AG04449 (cell line): ENCODE measurements at regions not wholly inside any gene's neighbourhood (a gene's known extent, or its start where the extent isn't known, plus 50 kb on each side); places are given as distances from the start of the nearest gene placed in this dataset.

Source experiments
- CTCF ChIA-PET: fragments of 350-600 bp; formaldehyde crosslinking; extraction: SDS; loops from one replicate; lab custom pipeline; 2021; ENCODE audit warnings: antibody characterized with exemption; lab: Yijun Ruan, JAX
- POLR2A ChIA-PET: fragments of 400-600, 350-600 bp; formaldehyde crosslinking; extraction: SDS; loops from one replicate; lab custom pipeline; 2020; ENCODE audit warnings: antibody characterized with exemption, inconsistent platforms; lab: Yijun Ruan, JAX
- DNase-seq: peaks from one replicate; pipeline ENCODE4 v3.0.0-alpha.2; 2010; ENCODE audit warnings: low read depth, low spot score
- H3K4me3 ChIP-seq: 2 replicates; pipeline ENCODE4 v1.5.1; 2011; ENCODE audit warnings: low read depth, mild to moderate bottlenecking, control low read depth, low read length
- CTCF ChIP-seq: IDR thresholded peaks from one replicate; pipeline ENCODE4 v1.5.1; 2011; ENCODE audit warnings: mild to moderate bottlenecking, moderate library complexity, low read length, control low read depth, inconsistent platforms; ENCODE audit not compliant: insufficient read depth; ENCODE audit errors: missing control alignments

GRCh38 chr16:77531752-77532151 is 96.9 kb upstream of the ADAMTS18 start:
- H3K4me3 ChIP-seq = no peak overlapping the region
- DNase-seq = peak; percentile 1
- no peak for TF ChIP-seq CTCF
- ChIA-PET POLR2A (no interaction called here), CTCF (no interaction called here)

- no peak overlapping the region for H3K4me3 ChIP-seq
- TF ChIP-seq CTCF = no peak
- DNase-seq = no peak
- POLR2A ChIA-PET = no interaction called here
- CTCF ChIA-PET = interaction anchor here (1.0 kb wide), 1 partner anchor 47 kb away, joined by 3 read pairs; no protein-coding TSS in a partner anchor
Observed at GRCh38 chr16:77536809-77537208, 102.0 kb upstream of the ADAMTS18 start.

DNA sequence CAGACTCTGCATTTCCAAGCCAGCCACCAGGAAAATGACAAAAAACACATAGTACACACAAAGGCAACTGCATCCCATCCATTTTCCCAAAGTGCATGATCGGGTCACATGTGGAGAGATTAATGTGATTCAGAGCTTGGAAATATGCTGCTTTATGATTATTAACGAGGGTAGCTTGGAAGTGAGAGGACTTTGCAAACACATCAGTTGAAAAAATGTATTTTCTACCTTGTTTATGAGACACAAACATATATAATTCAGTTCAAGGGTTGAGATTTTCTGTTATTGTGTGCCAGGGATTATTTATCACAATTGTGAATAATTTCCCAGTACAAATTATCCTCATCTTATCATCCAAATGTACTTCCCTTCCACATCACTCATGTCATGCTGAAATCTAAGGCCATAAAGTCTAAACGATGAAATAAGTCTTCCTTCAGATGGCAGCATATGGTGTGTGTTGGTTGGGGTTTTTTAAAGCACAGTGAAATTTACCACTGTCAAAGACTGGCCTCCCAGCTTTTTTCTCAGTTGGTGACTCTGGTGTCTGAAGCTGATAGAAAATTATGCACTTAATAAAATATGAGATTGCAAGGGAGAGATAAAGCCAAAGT is 104.7 kb upstream of the ADAMTS18 start:
- H3K4me3 ChIP-seq = no peak overlapping the region
- no peak for TF ChIP-seq CTCF
- ChIA-PET POLR2A (no interaction called here), CTCF (no interaction called here)
- no peak for DNase-seq

DNA sequence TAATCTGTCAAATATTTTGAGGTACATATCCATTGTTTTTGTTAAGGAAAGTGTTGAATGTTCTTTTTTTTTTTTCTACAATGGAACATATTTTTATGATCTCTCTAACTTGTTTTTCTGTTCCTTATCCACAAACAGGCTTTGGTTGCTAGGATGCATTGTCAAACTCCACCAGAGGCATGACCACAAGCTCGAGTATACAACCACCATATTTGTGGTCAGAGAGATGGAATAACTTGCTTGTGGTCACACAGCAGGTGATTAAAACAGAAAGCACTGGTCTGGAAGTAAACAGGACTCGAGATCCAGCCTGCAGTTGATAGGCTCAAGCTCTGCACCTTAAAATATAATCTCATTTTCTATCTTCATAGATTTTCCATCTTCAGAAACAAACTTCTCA is 105.8 kb upstream of the ADAMTS18 start:
- ChIA-PET CTCF (interaction anchor here (1.4 kb wide), 1 partner anchor 304 kb away, joined by 3 read pairs; no protein-coding TSS in a partner anchor), POLR2A (no interaction called here)
- no peak for TF ChIP-seq CTCF
- no peak for DNase-seq
- no peak overlapping the region for H3K4me3 ChIP-seq

DNA sequence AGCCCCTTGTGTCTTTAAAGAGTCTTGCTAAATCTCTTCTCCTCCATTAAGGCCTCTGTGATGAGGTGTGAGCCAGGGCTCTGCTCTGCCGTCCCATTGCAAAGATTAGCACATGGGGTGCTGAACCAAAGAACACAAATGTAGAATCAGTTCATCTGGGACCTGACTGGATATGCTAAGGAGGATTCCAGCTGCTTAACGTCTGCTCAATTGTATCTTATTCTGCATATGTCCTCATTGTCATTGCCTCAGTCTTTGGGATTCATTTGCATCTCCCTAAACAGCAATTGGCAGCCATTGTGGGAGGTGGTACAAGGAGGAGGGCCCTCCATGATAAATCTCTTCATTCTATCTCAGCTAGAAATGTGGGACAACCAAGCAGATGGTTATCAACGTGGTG is 106.3 kb upstream of the ADAMTS18 start:
- no peak for DNase-seq
- CTCF ChIA-PET = interaction anchor here (1.4 kb wide), 1 partner anchor 304 kb away, joined by 3 read pairs; no protein-coding TSS in a partner anchor
- TF ChIP-seq CTCF = no peak
- no peak overlapping the region for H3K4me3 ChIP-seq
- POLR2A ChIA-PET = no interaction called here

DNA sequence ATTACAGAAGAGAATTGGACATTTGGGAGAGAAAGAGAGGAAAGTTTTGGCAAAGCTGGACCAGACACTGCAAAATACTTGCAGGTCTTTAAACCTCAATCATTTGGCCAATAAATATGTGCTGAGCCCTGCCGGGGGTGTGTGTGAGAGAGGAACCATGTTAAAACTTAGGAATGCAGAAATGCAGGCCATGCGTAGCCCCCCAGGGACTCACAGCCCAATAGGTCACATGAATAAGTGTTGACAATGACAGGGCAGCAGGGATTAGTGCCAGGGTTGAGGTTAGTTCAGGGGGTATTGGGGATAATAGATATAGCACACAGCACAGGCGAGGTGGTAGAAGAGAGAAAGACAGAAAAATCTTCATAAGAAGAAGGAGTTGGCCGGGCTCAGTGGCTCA is 113.3 kb upstream of the ADAMTS18 start:
- POLR2A ChIA-PET = no interaction called here
- DNase-seq = no peak
- no peak overlapping the region for H3K4me3 ChIP-seq
- no peak for TF ChIP-seq CTCF
- CTCF ChIA-PET = interaction anchor here (1.9 kb wide), 1 partner anchor 36 kb away, joined by 5 read pairs; no protein-coding TSS in a partner anchor
